ENCODE measurements at regions not wholly inside any gene's neighbourhood (a gene's known extent, or its start where the extent isn't known, plus 50 kb on each side); places are given as distances from the start of the nearest gene placed in this dataset.

DNA sequence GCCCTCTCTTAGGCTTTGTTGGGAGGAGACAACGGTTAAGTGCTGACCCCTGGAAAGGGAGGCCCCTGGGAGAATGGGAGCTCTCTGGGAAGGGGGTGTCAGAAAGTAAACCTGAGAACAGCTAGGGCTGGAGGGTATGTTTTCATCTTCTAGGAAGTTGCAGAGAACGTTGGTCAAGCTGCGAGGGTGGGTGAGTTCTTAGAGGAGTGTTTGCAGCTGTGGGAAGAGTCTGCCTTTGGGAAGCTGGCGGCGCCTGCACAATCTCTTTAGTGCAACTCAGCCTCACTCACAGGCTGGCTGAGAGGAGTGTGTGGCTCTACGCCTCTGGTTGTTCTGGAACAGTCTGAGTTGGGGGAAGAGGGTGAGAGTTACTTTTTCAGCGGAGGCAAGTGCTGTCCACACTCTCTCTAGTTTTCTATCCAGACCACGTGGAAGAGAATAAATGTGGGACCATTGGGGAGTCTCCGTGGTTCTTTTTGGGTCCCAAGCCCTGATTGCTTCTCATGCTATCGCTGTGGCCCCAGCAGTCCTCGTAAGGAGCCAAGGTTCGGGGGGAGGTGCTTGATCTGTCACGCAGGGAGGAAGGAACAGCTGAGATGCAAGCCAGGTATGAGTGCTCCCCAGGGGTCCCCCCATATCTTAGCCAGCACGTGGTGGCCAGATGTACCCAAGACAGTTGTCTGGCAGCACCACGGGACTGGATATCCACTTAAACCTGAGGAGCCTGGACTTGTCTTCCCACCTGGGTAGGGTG is 237.2 kb downstream of the BUB3 start:
- WGBS (ENCODE audit: insufficient coverage, low coverage, missing lambda C conversion rate): 0% methylated on average over 10 of the region's 15 CpGs
- Histone ChIP-seq H3K27me3 (ENCODE audit: control insufficient read depth in 2 of 2, insufficient read depth in 2 of 2, low read length in 2 of 2) (no peaks in the 10 kb centered on the region), H3K4me1 (replicated peaks in 1 of 2; ENCODE audit: control insufficient read depth in 2 of 2, insufficient read depth in 2 of 2, low read length in 2 of 2) (no peaks in the 10 kb centered on the region), H4K20me1 (replicated peaks; ENCODE audit: control insufficient read depth, insufficient read depth, low read length) (no peaks in the 10 kb centered on the region), H3K9ac (ENCODE audit: insufficient read depth in 1 of 2, low read depth in 2 of 2, low read length in 2 of 2) (no peak overlapping the region), H3K9me3 (replicated peaks; ENCODE audit: control insufficient read depth, insufficient read depth, low read depth, low read length) (no peaks in the 10 kb centered on the region), H3K9me1 (ENCODE audit: control insufficient read depth, insufficient read depth, low read length) (no peaks in the 10 kb centered on the region), H3K36me3 (ENCODE audit: control insufficient read depth, insufficient read depth, low read length) (no peaks in the 10 kb centered on the region), H3K4me3 (no peak overlapping the region), H3K4me2 (ENCODE audit: insufficient read depth, low read length) (no peak overlapping the region), H3K79me2 (ENCODE audit: control insufficient read depth, insufficient read depth, low read length) (no peaks in the 10 kb centered on the region), H2AFZ (ENCODE audit: low read depth, low read length) (no peak overlapping the region), H3K27ac (ENCODE audit: extremely low read depth, low read depth, low read length) (no peak overlapping the region)
- DNase-seq (ENCODE audit: extremely low read depth in 1 of 4, low spot score in 3 of 4) (no peak), ATAC-seq (no peak), FAIRE-seq (no peak)
- CTCF ChIA-PET (ENCODE audit: low intra/inter-chr PET ratio): no interaction called here
- no TSS peak for BruUV-seq (replicated peaks)
- no peak for TF ChIP-seq ZNF197 (CRISPR knock-in tag; IDR thresholded peaks at IDR 0.05; ENCODE audit: low read depth)
- TF ChIP-seq HMG20B (CRISPR knock-in tag; IDR thresholded peaks at IDR 0.05): no peak
- TF ChIP-seq, protein P1, sequence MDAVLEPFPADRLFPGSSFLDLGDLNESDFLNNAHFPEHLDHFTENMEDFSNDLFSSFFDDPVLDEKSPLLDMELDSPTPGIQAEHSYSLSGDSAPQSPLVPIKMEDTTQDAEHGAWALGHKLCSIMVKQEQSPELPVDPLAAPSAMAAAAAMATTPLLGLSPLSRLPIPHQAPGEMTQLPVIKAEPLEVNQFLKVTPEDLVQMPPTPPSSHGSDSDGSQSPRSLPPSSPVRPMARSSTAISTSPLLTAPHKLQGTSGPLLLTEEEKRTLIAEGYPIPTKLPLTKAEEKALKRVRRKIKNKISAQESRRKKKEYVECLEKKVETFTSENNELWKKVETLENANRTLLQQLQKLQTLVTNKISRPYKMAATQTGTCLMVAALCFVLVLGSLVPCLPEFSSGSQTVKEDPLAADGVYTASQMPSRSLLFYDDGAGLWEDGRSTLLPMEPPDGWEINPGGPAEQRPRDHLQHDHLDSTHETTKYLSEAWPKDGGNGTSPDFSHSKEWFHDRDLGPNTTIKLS (IDR thresholded peaks at IDR 0.05; ENCODE audit: borderline replicate concordance, low read depth): no peak
- TF ChIP-seq NCOR1 (IDR thresholded peaks at IDR 0.05): no peak
- TF ChIP-seq, protein P2, sequence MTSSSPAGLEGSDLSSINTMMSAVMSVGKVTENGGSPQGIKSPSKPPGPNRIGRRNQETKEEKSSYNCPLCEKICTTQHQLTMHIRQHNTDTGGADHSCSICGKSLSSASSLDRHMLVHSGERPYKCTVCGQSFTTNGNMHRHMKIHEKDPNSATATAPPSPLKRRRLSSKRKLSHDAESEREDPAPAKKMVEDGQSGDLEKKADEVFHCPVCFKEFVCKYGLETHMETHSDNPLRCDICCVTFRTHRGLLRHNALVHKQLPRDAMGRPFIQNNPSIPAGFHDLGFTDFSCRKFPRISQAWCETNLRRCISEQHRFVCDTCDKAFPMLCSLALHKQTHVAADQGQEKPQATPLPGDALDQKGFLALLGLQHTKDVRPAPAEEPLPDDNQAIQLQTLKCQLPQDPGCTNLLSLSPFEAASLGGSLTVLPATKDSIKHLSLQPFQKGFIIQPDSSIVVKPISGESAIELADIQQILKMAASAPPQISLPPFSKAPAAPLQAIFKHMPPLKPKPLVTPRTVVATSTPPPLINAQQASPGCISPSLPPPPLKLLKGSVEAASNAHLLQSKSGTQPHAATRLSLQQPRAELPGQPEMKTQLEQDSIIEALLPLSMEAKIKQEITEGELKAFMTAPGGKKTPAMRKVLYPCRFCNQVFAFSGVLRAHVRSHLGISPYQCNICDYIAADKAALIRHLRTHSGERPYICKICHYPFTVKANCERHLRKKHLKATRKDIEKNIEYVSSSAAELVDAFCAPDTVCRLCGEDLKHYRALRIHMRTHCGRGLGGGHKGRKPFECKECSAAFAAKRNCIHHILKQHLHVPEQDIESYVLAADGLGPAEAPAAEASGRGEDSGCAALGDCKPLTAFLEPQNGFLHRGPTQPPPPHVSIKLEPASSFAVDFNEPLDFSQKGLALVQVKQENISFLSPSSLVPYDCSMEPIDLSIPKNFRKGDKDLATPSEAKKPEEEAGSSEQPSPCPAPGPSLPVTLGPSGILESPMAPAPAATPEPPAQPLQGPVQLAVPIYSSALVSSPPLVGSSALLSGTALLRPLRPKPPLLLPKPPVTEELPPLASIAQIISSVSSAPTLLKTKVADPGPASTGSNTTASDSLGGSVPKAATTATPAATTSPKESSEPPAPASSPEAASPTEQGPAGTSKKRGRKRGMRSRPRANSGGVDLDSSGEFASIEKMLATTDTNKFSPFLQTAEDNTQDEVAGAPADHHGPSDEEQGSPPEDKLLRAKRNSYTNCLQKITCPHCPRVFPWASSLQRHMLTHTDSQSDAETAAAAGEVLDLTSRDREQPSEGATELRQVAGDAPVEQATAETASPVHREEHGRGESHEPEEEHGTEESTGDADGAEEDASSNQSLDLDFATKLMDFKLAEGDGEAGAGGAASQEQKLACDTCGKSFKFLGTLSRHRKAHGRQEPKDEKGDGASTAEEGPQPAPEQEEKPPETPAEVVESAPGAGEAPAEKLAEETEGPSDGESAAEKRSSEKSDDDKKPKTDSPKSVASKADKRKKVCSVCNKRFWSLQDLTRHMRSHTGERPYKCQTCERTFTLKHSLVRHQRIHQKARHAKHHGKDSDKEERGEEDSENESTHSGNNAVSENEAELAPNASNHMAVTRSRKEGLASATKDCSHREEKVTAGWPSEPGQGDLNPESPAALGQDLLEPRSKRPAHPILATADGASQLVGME (CRISPR knock-in tag; IDR thresholded peaks at IDR 0.05): no peak
- no peak for TF ChIP-seq ZFP36 (IDR thresholded peaks at IDR 0.05; ENCODE audit: low read depth, low read length, partially characterized antibody)
- no peak for TF ChIP-seq ZNF311 (CRISPR knock-in tag; IDR thresholded peaks at IDR 0.05)
- no peak for TF ChIP-seq MAFF (IDR thresholded peaks at IDR 0.05; ENCODE audit: low read length)
- TF ChIP-seq ZNF274 (IDR thresholded peaks at IDR 0.05; ENCODE audit: borderline replicate concordance, low read depth, low read length): no peak
- TF ChIP-seq FOXJ3 (CRISPR knock-in tag; IDR thresholded peaks at IDR 0.05): no peak
- POLR2A ChIA-PET: no interaction called here
- in situ Hi-C loops (cut with MboI): no loop called here
- intact Hi-C loops (cut with micrococcal nuclease): no loop called here
